ENCODE measurements at regions not wholly inside any gene's neighbourhood (a gene's known extent, or its start where the extent isn't known, plus 50 kb on each side); places are given as distances from the start of the nearest gene placed in this dataset.

- H3K9me3 ChIP-seq: no peaks in the 10 kb centered on the region
- H3K36me3 ChIP-seq: no peaks in the 10 kb centered on the region
- ATAC-seq (ENCODE audit: insufficient number of reproducible peaks, low FRiP score, low read depth) (no peak), DNase-seq (ENCODE audit: low spot score) (no peak)
- no peaks in the 10 kb centered on the region for H3K27me3 ChIP-seq (replicated peaks; ENCODE audit: insufficient read depth)
- H3K4me3 ChIP-seq: no peak overlapping the region
- TF ChIP-seq, protein P1, sequence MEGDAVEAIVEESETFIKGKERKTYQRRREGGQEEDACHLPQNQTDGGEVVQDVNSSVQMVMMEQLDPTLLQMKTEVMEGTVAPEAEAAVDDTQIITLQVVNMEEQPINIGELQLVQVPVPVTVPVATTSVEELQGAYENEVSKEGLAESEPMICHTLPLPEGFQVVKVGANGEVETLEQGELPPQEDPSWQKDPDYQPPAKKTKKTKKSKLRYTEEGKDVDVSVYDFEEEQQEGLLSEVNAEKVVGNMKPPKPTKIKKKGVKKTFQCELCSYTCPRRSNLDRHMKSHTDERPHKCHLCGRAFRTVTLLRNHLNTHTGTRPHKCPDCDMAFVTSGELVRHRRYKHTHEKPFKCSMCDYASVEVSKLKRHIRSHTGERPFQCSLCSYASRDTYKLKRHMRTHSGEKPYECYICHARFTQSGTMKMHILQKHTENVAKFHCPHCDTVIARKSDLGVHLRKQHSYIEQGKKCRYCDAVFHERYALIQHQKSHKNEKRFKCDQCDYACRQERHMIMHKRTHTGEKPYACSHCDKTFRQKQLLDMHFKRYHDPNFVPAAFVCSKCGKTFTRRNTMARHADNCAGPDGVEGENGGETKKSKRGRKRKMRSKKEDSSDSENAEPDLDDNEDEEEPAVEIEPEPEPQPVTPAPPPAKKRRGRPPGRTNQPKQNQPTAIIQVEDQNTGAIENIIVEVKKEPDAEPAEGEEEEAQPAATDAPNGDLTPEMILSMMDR (IDR thresholded peaks at IDR 0.05): no peak
- no peak overlapping the region for H3K27ac ChIP-seq
- H3K4me1 ChIP-seq (ENCODE audit: control insufficient read depth in 1 of 2, low read depth in 2 of 2): no peaks in the 10 kb centered on the region
Measured at GRCh38 chr2:156800065-156800653, 364.0 kb downstream of the GPD2 start.

GRCh38 chr2:156800781-156801361 lies 364.7 kb downstream of the GPD2 start:
- DNase-seq (ENCODE audit: low spot score) (no peak), ATAC-seq (ENCODE audit: insufficient number of reproducible peaks, low FRiP score, low read depth) (no peak)
- no peaks in the 10 kb centered on the region for H3K4me1 ChIP-seq (ENCODE audit: control insufficient read depth in 1 of 2, low read depth in 2 of 2)
- H3K27me3 ChIP-seq (replicated peaks; ENCODE audit: insufficient read depth): no peaks in the 10 kb centered on the region
- TF ChIP-seq, protein P1 (IDR thresholded peaks at IDR 0.05): no peak
- H3K9me3 ChIP-seq: no peaks in the 10 kb centered on the region
- no peaks in the 10 kb centered on the region for H3K36me3 ChIP-seq
- no peak overlapping the region for H3K4me3 ChIP-seq
- no peak overlapping the region for H3K27ac ChIP-seq

- ATAC-seq (ENCODE audit: insufficient number of reproducible peaks, low FRiP score, low read depth) (no peak), DNase-seq (ENCODE audit: low spot score) (no peak)
- TF ChIP-seq, protein P1 (IDR thresholded peaks at IDR 0.05): no peak
- Histone ChIP-seq H3K4me3 (no peak overlapping the region), H3K36me3 (no peaks in the 10 kb centered on the region), H3K4me1 (ENCODE audit: control insufficient read depth in 1 of 2, low read depth in 2 of 2) (no peaks in the 10 kb centered on the region), H3K27me3 (replicated peaks; ENCODE audit: insufficient read depth) (no peaks in the 10 kb centered on the region), H3K9me3 (no peaks in the 10 kb centered on the region), H3K27ac (no peak overlapping the region)
Measured at GRCh38 chr2:156803243-156803642, 367.1 kb downstream of the GPD2 start.

DNA sequence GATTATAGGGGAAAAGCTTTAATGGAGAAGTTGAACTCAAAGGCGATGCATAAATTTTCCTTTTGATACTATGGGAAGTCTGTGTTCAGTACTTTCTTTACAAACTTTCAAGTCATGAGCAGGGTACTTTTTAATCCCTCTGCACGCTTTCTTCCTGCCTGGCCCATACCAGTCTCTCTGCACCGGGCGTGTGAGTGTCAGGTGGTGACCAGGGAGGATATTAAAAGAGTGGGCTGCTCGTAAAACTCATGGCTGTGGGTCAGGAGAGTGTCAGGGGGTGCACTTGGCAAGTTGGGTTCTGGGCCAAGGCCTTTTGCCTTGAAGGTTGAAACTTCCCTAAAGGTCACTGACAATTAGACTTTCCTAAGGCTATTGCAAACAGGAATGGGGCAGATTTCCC lies 367.8 kb downstream of the GPD2 start:
- no peaks in the 10 kb centered on the region for H3K4me1 ChIP-seq (ENCODE audit: control insufficient read depth in 1 of 2, low read depth in 2 of 2)
- H3K9me3 ChIP-seq: no peaks in the 10 kb centered on the region
- TF ChIP-seq, protein P1 (IDR thresholded peaks at IDR 0.05): no peak
- no peak overlapping the region for H3K4me3 ChIP-seq
- H3K36me3 ChIP-seq: no peaks in the 10 kb centered on the region
- H3K27ac ChIP-seq: no peak overlapping the region
- ATAC-seq (ENCODE audit: insufficient number of reproducible peaks, low FRiP score, low read depth) (no peak), DNase-seq (ENCODE audit: low spot score) (no peak)
- no peaks in the 10 kb centered on the region for H3K27me3 ChIP-seq (replicated peaks; ENCODE audit: insufficient read depth)

DNA sequence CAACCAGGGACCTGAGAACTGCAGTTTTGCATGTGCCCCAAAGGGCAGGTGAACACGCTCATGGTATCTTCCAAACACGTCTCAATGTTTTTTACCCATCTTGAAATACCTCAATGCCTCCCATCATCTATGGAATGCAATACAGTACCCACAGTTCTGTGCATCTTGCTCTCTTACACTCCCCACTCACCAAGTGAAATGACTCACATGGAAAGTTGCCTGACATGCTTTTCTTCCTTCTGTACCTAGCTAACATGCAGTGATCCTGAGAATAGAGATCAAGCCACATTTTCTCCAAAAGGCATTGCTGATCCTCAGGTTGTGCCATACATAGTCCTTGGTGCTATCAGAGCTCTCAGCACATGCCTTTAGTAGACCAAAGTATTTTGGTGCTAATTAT lies 373.9 kb downstream of the GPD2 start:
- Histone ChIP-seq H3K36me3 (no peaks in the 10 kb centered on the region), H3K4me3 (no peak overlapping the region), H3K27me3 (replicated peaks; ENCODE audit: insufficient read depth) (no peaks in the 10 kb centered on the region), H3K4me1 (ENCODE audit: control insufficient read depth in 1 of 2, low read depth in 2 of 2) (no peaks in the 10 kb centered on the region), H3K9me3 (no peaks in the 10 kb centered on the region), H3K27ac (no peak overlapping the region)
- TF ChIP-seq, protein P1 (IDR thresholded peaks at IDR 0.05): no peak
- ATAC-seq (ENCODE audit: insufficient number of reproducible peaks, low FRiP score, low read depth) (no peak), DNase-seq (ENCODE audit: low spot score) (no peak)

Measured in thoracic aorta (tissue), 2 donors.